ENCODE measurements at regions not wholly inside any gene's neighbourhood (a gene's known extent, or its start where the extent isn't known, plus 50 kb on each side); places are given as distances from the start of the nearest gene placed in this dataset.

DNA sequence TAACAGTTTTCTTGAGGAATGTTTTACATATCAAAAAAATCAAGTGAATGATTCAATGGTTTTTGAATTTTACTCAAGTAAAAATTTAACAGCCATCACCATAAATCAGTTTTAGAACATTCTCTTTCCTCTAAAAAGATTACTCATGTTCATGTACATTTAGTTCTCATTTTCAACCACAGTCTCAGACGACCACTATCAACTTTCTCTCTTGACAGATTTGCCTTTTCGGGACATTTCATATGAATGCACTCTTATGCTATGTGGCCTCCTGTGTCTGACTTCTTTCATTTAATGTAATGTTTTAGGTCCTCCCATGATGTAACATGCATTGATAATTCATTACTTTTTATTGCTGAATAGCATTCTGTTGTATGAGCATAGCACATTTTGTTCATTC is 309.3 kb upstream of the PLSCR5 start:
- TF ChIP-seq, protein P1, sequence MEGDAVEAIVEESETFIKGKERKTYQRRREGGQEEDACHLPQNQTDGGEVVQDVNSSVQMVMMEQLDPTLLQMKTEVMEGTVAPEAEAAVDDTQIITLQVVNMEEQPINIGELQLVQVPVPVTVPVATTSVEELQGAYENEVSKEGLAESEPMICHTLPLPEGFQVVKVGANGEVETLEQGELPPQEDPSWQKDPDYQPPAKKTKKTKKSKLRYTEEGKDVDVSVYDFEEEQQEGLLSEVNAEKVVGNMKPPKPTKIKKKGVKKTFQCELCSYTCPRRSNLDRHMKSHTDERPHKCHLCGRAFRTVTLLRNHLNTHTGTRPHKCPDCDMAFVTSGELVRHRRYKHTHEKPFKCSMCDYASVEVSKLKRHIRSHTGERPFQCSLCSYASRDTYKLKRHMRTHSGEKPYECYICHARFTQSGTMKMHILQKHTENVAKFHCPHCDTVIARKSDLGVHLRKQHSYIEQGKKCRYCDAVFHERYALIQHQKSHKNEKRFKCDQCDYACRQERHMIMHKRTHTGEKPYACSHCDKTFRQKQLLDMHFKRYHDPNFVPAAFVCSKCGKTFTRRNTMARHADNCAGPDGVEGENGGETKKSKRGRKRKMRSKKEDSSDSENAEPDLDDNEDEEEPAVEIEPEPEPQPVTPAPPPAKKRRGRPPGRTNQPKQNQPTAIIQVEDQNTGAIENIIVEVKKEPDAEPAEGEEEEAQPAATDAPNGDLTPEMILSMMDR (IDR thresholded peaks at IDR 0.05; ENCODE audit: low read depth, low read length, missing control alignments), result no peak
- no peak for DNase-seq (ENCODE audit: low read depth)
- in situ Hi-C loops (cut with HindIII; ENCODE audit: low sequenced_read_pairs), result no loop called here
- H3K4me3 ChIP-seq (ENCODE audit: low read depth, low read length), result no peak overlapping the region

DNA sequence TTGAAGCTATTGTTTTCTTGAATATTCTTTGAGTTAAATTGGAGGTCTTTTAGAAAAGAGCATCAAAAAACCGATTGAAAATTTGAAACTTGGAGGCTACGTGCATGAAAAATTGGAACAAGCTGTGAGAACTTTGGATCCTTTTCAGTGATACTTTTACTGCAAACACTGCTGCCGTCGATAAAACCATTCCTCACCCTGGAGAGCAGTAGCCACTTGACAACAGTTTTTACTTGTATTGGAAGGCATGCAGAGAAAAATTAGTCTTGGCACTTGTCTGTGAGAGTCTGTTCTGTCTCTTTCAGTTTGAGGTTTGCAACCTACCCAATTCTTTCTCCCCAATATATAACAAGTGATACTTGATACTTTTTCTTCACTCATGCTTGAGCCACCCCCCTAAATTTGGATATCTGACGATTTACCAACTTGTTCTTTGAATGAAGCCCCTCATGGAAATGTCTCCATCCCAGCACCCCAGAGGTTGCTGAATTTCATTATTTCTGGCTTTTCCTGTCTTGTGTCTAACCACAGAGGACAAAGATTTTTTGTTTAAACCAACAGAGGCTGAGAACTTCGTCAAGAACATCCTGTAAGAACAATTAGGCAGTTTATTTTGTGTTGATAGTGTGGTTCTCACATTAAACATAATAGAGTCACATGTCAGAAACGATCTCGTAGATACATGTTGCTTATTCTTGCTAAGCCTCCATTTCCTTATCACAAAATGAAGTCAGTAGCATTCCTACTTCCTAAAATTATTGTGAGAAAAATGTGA is 307.3 kb upstream of the PLSCR5 start:
- TF ChIP-seq, protein P1 (IDR thresholded peaks at IDR 0.05; ENCODE audit: low read depth, low read length, missing control alignments), result no peak
- peak; percentile 60 for DNase-seq (ENCODE audit: low read depth)
- no peak overlapping the region for H3K4me3 ChIP-seq (ENCODE audit: low read depth, low read length)
- in situ Hi-C loops (cut with HindIII; ENCODE audit: low sequenced_read_pairs), result no loop called here

DNA sequence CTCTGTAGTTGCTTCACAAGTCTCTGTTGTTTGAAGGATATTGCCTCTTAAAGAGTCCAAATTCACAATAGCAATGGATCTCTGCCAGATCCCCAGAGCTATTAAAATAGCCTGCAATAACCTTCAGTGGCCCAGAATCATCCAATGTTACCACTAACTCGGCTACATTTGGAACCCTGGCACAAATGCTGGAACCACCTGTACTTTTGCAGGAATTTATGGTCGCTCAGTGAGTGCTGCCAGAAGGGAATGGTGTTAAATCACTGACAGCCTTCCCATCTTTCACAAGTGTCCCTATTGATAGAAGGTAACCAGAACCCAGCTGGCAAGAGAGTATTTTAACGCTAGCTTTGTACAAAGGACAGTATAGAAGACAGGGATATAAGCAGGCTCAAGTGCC is 298.8 kb upstream of the PLSCR5 start:
- no peak overlapping the region for H3K4me3 ChIP-seq (ENCODE audit: low read depth, low read length)
- in situ Hi-C loops (cut with HindIII; ENCODE audit: low sequenced_read_pairs), result no loop called here
- DNase-seq (ENCODE audit: low read depth), result no peak
- TF ChIP-seq, protein P1 (IDR thresholded peaks at IDR 0.05; ENCODE audit: low read depth, low read length, missing control alignments), result no peak

DNA sequence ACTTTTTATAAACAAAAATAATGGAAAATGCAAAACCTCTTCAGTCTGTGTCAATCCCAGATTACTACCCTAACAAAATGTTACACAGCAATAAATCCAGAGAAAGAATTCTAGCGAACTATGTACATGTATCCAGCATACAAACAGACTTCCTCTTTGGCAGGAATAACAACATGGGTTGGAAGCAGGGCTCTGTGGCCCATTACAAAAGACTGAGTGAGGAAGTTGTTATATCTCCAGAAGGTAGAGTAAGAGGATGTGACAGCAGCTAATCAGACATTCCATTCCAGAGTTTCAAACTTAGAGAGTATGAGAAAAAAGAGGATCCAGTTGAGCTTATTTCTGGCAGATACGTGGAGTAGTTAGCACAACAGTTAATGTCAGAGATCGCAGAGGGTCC is 294.0 kb upstream of the PLSCR5 start:
- no peak overlapping the region for H3K4me3 ChIP-seq (ENCODE audit: low read depth, low read length)
- TF ChIP-seq, protein P1 (IDR thresholded peaks at IDR 0.05; ENCODE audit: low read depth, low read length, missing control alignments), result no peak
- no peak for DNase-seq (ENCODE audit: low read depth)
- in situ Hi-C loops (cut with HindIII; ENCODE audit: low sequenced_read_pairs), result no loop called here

DNA sequence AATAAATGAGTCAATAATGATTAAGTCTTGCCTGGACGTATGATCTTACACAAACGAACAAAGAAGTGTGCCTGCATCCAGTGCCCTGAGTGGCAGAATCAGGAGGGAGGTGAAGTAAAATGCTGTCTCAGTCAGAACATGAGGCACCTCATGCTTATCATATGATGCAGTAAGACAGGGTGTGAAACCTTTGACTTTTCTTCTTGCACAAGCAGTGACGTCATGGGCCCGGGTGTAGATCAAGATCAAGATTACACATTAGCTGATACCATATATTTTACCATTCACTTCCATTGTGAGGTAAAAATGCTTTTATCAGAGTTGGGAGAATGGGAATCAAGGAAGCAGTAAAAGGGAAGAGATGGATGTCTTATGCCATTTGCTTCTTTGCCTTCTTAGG is 291.6 kb upstream of the PLSCR5 start:
- no peak for DNase-seq (ENCODE audit: low read depth)
- in situ Hi-C loops (cut with HindIII; ENCODE audit: low sequenced_read_pairs), result no loop called here
- TF ChIP-seq, protein P1 (IDR thresholded peaks at IDR 0.05; ENCODE audit: low read depth, low read length, missing control alignments), result no peak
- H3K4me3 ChIP-seq (ENCODE audit: low read depth, low read length), result no peak overlapping the region

DNA sequence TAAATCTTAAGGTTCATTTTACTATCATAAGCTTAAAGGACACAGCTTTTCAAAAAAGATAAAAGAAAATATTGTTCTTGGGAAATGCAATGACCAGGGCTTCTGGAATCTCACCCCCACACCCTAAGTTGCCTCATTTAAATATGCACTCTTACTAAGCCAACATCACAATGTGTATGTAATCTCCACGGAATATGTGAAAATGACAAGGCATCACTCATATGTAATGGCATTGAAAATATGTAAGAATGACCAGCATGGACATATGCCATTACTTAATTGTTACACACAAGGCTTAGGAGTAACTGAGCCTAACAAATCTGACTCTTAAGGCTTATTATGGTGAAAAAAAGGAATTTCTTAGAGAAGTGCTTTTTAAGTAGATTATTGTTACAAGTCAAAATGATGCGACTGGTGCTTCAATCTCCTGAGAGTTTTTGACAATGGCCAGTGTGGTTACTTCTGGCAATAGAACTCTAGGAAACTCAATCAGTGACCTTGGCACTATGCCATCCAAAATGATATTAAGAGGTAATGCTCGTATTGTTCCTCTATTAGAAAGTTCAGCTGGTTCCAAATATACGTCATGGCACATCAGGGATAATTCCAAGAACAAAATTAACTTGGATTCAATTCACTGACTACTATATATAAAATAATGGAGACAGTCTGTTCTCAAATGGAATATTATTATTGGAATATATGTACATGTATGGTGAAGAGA is 290.0 kb upstream of the PLSCR5 start:
- TF ChIP-seq, protein P1 (IDR thresholded peaks at IDR 0.05; ENCODE audit: low read depth, low read length, missing control alignments), result no peak
- in situ Hi-C loops (cut with HindIII; ENCODE audit: low sequenced_read_pairs), result no loop called here
- no peak overlapping the region for H3K4me3 ChIP-seq (ENCODE audit: low read depth, low read length)
- DNase-seq (ENCODE audit: low read depth), result no peak
